Activated naive CD8-positive, alpha-beta T cell treated with anti-CD3 and anti-CD28 coated beads, Interleukin-2, amount 10 ng/mL, durations not matched to agents 7 days and 5 days (primary cell): ENCODE measurements at regions not wholly inside any gene's neighbourhood (a gene's known extent, or its start where the extent isn't known, plus 50 kb on each side); places are given as distances from the start of the nearest gene placed in this dataset.
"Not testable (repeated sequence)": the region's sequence is repeated elsewhere in the genome, so short reads cannot be mapped to it uniquely, and the experiment has no call there.

Source experiments
- ATAC-seq: fragments of 150-1000 bp; cut with Tn5 transposase; one replicate; pipeline ENCODE4 v1.10.0; 2021; ENCODE audit warnings: low read depth, moderate library complexity
- POLR2A ChIA-PET: fragments of 350-600 bp; sonication (Branson Sonifier 250); formaldehyde crosslinking; loops from one replicate; lab custom pipeline; 2021; ENCODE audit warnings: antibody characterized with exemption; lab: Charles Lee
- DNase-seq: peaks from one replicate; pipeline ENCODE4 v3.0.0; 2021
- H3K27ac Mint-ChIP-seq: one replicate; pipeline ENCODE4 v1.8.0; 2022; ENCODE audit warnings: mild to moderate bottlenecking, mixed read lengths
- H3K27me3 Mint-ChIP-seq: one replicate; pipeline ENCODE4 v1.8.0; 2022; ENCODE audit warnings: mild to moderate bottlenecking, moderate library complexity, mixed read lengths
- H3K36me3 Mint-ChIP-seq: one replicate; pipeline ENCODE4 v1.8.0; 2021; ENCODE audit warnings: mild to moderate bottlenecking, mixed read lengths
- H3K4me1 Mint-ChIP-seq: one replicate; pipeline ENCODE4 v1.8.0; 2021; ENCODE audit warnings: mixed read lengths
- H3K4me3 Mint-ChIP-seq: one replicate; pipeline ENCODE4 v1.8.0; 2022; ENCODE audit warnings: mild to moderate bottlenecking, moderate library complexity, mixed read lengths
- H3K9me3 Mint-ChIP-seq: one replicate; pipeline ENCODE4 v1.8.0; 2021; ENCODE audit warnings: mixed read lengths

GRCh38 chr20:28625112-28625511 lies 2632.4 kb upstream of the DEFB115 start:
- H3K36me3 Mint-ChIP-seq, H3K27ac Mint-ChIP-seq, H3K9me3 Mint-ChIP-seq, DNase-seq, POLR2A ChIA-PET, H3K4me1 Mint-ChIP-seq, ATAC-seq, H3K4me3 Mint-ChIP-seq, H3K27me3 Mint-ChIP-seq: not testable (repeated sequence)

GRCh38 chr20:28640831-28641230 lies 2616.6 kb upstream of the DEFB115 start:
- ATAC-seq, H3K27me3 Mint-ChIP-seq, H3K4me1 Mint-ChIP-seq, POLR2A ChIA-PET, H3K4me3 Mint-ChIP-seq, H3K9me3 Mint-ChIP-seq, H3K27ac Mint-ChIP-seq, DNase-seq, H3K36me3 Mint-ChIP-seq: not testable (repeated sequence)
